GM12878 (cell line): ENCODE measurements at regions not wholly inside any gene's neighbourhood (a gene's known extent, or its start where the extent isn't known, plus 50 kb on each side); places are given as distances from the start of the nearest gene placed in this dataset.

Experiments used
- ATAC-seq: fragments of 200-7000 bp; cut with Tn5 transposase; 3 replicates; pipeline ENCODE4 v1.9.1; 2020; ENCODE audit warnings: mild to moderate bottlenecking, moderate library complexity
- BruUV-seq: library from RNA; stranded (reverse); fragments of 400-500 nt; replicated peaks from 2 replicates; lab custom pipeline; 2021; lab: Mats Ljungman, UMichigan
- CTCF ChIA-PET: fragments of 300-600 bp; sonication (Branson Sonifier 250); formaldehyde crosslinking; extraction: SDS; loops from one replicate; lab custom pipeline; 2021; ENCODE audit warnings: inconsistent platforms; lab: Yijun Ruan, JAX
- POLR2A ChIA-PET: fragments of 350-600 bp; formaldehyde crosslinking; extraction: SDS; loops from one replicate; lab custom pipeline; 2021; ENCODE audit warnings: inconsistent platforms; lab: Charles Lee
- RAD21 ChIA-PET: fragments of 300-600 bp; sonication (Branson Sonifier 250); formaldehyde crosslinking; loops from one replicate; lab custom pipeline; 2023; ENCODE audit warnings: antibody characterized with exemption; ENCODE audit not compliant: unreplicated experiment; lab: Charles Lee
- SMC1A ChIA-PET: fragments of 300-600 bp; sonication (Branson Sonifier 250); formaldehyde crosslinking; loops from one replicate; lab custom pipeline; 2023; ENCODE audit not compliant: unreplicated experiment, uncharacterized antibody; lab: Charles Lee
- DNase-seq: peaks from one replicate; pipeline ENCODE4 v3.0.0-alpha.2; 2011; ENCODE audit warnings: low read depth, low spot score
- FAIRE-seq: peaks from 3 replicates; lab custom pipeline; 2011; peaks lifted over from hg19 to GRCh38; lab: Jason Lieb, UNC
- H2AFZ ChIP-seq: 2 replicates; pipeline ENCODE4 v1.6.0; 2011; ENCODE audit warnings: low read depth, low read length, control low read depth; ENCODE audit not compliant: control insufficient read depth
- H3K27ac ChIP-seq: 2 replicates; pipeline ENCODE4 v1.5.1; 2011; ENCODE audit warnings: control low read depth; ENCODE audit not compliant: control insufficient read depth, insufficient read depth
- H3K27me3 ChIP-seq, 2 experiments: replicated peaks in 1 of 2; 2 replicates each; pipeline versions ENCODE4 v1.6.0 to v1.6.1; 2011; ENCODE audit warnings: low read length in 1 of 2; ENCODE audit not compliant: control insufficient read depth in 2 of 2, insufficient read depth in 2 of 2
- H3K36me3 ChIP-seq, 2 experiments: 2 replicates each; pipeline ENCODE4 v1.5.1; 2011; ENCODE audit warnings: low read length in 1 of 2; ENCODE audit not compliant: control insufficient read depth in 2 of 2, insufficient read depth in 2 of 2
- H3K4me1 ChIP-seq: 2 replicates; pipeline ENCODE4 v1.6.1; 2011; ENCODE audit warnings: mild to moderate bottlenecking, low read length, moderate library complexity, mixed read lengths; ENCODE audit not compliant: control insufficient read depth, insufficient read depth
- H3K4me2 ChIP-seq: 2 replicates; pipeline ENCODE4 v1.6.0; 2011; ENCODE audit warnings: control low read depth; ENCODE audit not compliant: control insufficient read depth, insufficient read depth
- H3K4me3 ChIP-seq: fragments of 200-600 bp; sonication (generic); 2 replicates; pipeline ENCODE4 v1.5.1; 2016
- H3K79me2 ChIP-seq: 2 replicates; pipeline ENCODE4 v1.6.0; 2011; ENCODE audit warnings: low read length; ENCODE audit not compliant: control insufficient read depth, insufficient read depth
- H3K9ac ChIP-seq: 2 replicates; pipeline ENCODE4 v1.8.0; 2011; ENCODE audit warnings: low read length, control low read depth, mixed read lengths; ENCODE audit not compliant: control insufficient read depth, insufficient read depth
- H3K9me3 ChIP-seq: replicated peaks from 3 replicates; pipeline ENCODE4 v1.5.1; 2011; ENCODE audit warnings: mild to moderate bottlenecking, low read length; ENCODE audit not compliant: control insufficient read depth, insufficient read depth
- H4K20me1 ChIP-seq: 2 replicates; pipeline ENCODE4 v1.6.0; 2011; ENCODE audit not compliant: control insufficient read depth, insufficient read depth
- HSF1 ChIP-seq: fragments of 150-350 bp; IDR thresholded peaks from 2 replicates; pipeline ENCODE4 v1.6.1; 2014; ENCODE audit warnings: mild to moderate bottlenecking, low read depth, low read length
- NFYA ChIP-seq: IDR thresholded peaks from 2 replicates; pipeline ENCODE4 v1.6.1; 2011; ENCODE audit warnings: low read depth, mild to moderate bottlenecking, low read length, improper control_type of control experiment, borderline replicate concordance
- PML ChIP-seq: IDR thresholded peaks from 2 replicates; pipeline ENCODE4 v1.6.1; 2012; ENCODE audit warnings: low read length, inconsistent platforms
- POLR2AphosphoS5 ChIP-seq: IDR thresholded peaks from 2 replicates; pipeline ENCODE4 v1.6.1; 2011; ENCODE audit warnings: mild to moderate bottlenecking, low read length, inconsistent platforms
- RCOR1 ChIP-seq: conservative IDR thresholded peaks from 2 replicates; pipeline ENCODE4 v1.6.1; 2012; ENCODE audit warnings: low read depth, low read length, improper control_type of control experiment
- ZZZ3 ChIP-seq: IDR thresholded peaks from 2 replicates; pipeline ENCODE4 v1.6.1; 2011; ENCODE audit warnings: low read depth; ENCODE audit not compliant: control insufficient read depth, insufficient read length
- WGBS: methylation state at CpG from one replicate; pipeline ENCODE4 v1.1.6; 2016; ENCODE audit warnings: low lambda C conversion rate; ENCODE audit not compliant: insufficient replicate concordance, insufficient coverage; ENCODE audit errors: missing lambda C conversion rate; 5-methylcytosine and 5-hydroxymethylcytosine counted together
- in situ Hi-C: fragments of 300-500 bp; cut with MboI; formaldehyde crosslinking; loops from 9 replicates; pipeline ENCODE4 v1.14.3; 2018; ENCODE audit warnings: mixed read lengths
- intact Hi-C: fragments of 100-400 bp; cut with micrococcal nuclease; formaldehyde crosslinking; loops from one replicate; pipeline ENCODE4 v1.14.2; 2022; ENCODE audit not compliant: unreplicated experiment

- TF ChIP-seq HSF1 = no peak
- TF ChIP-seq NFYA = no peak
- no peak for TF ChIP-seq PML
- no peak for TF ChIP-seq RCOR1
These were observed 95.3 kb upstream of the BHLHE23 start (continued) for GRCh38 chr20:63101781-63102720.

GRCh38 chr20:63100926-63101699, 94.3 kb upstream of the BHLHE23 start:
- H4K20me1 ChIP-seq = no peaks in the 10 kb centered on the region
- no TSS peak for BruUV-seq
- H2AFZ ChIP-seq = no peak overlapping the region
- CTCF ChIA-PET = no interaction called here
- intact Hi-C loops = no loop called here
- no peak for DNase-seq
- no peaks in the 10 kb centered on the region for H3K9me3 ChIP-seq
- H3K27me3 ChIP-seq = no peaks in the 10 kb centered on the region; a peak in 1 of 4 replicates
- TF ChIP-seq POLR2AphosphoS5 (no peak), ZZZ3 (peak; percentile 78)
- TF ChIP-seq, all 136 proteins: peak for 1
- no peak overlapping the region for H3K27ac ChIP-seq
- SMC1A ChIA-PET = no interaction called here
- H3K4me3 ChIP-seq = no peak overlapping the region
- H3K9ac ChIP-seq = no peak overlapping the region
- no peak for FAIRE-seq
- 0 out of 2 replicates have a peak, but pooled peaks cover 3% of the 10 kb centered on the region for H3K4me1 ChIP-seq
- no peaks in the 10 kb centered on the region for H3K36me3 ChIP-seq
- no peak overlapping the region for H3K4me2 ChIP-seq
- ATAC-seq = no peak
- POLR2A ChIA-PET = no interaction called here
- in situ Hi-C loops = no loop called here
- 56% methylated on average over 13 of the region's 15 CpGs for WGBS
- RAD21 ChIA-PET = no interaction called here
- no peaks in the 10 kb centered on the region for H3K79me2 ChIP-seq
